Keratinocyte (primary cell): ENCODE measurements at regions not wholly inside any gene's neighbourhood (a gene's known extent, or its start where the extent isn't known, plus 50 kb on each side); places are given as distances from the start of the nearest gene placed in this dataset.

Experiments
- DNase-seq: peaks from one replicate; pipeline ENCODE4 v3.0.0-alpha.2; 2011; ENCODE audit warnings: low read depth, missing footprints, low spot score
- FAIRE-seq: peaks from 2 replicates; lab custom pipeline; 2011; peaks lifted over from hg19 to GRCh38; lab: Jason Lieb, UNC
- H2AFZ ChIP-seq: 2 replicates; pipeline ENCODE4 v1.6.0; 2012; ENCODE audit warnings: low read length, control low read depth, inconsistent platforms; ENCODE audit not compliant: control insufficient read depth
- H3K27ac ChIP-seq: 2 replicates; pipeline ENCODE4 v1.5.1; 2011; ENCODE audit warnings: low read length; ENCODE audit not compliant: control insufficient read depth, insufficient read depth
- H3K27me3 ChIP-seq: 3 replicates; pipeline ENCODE4 v1.6.0; 2011; ENCODE audit warnings: low read length; ENCODE audit not compliant: control insufficient read depth, insufficient read depth; ENCODE audit errors: extremely low read depth
- H3K36me3 ChIP-seq, 2 experiments: 2 replicates in 1 of 2; 3 replicates in 1 of 2; pipeline ENCODE4 v1.5.1; 2011; ENCODE audit warnings: low read length in 2 of 2, mild to moderate bottlenecking in 1 of 2; ENCODE audit not compliant: control insufficient read depth in 2 of 2, insufficient read depth in 2 of 2; ENCODE audit errors: extremely low read depth in 1 of 2
- H3K4me1 ChIP-seq: 3 replicates; pipeline ENCODE4 v1.5.1; 2011; ENCODE audit warnings: low read length; ENCODE audit not compliant: control insufficient read depth, insufficient read depth; ENCODE audit errors: extremely low read depth
- H3K4me2 ChIP-seq: 3 replicates; pipeline ENCODE4 v1.6.0; 2011; ENCODE audit warnings: low read depth, low read length; ENCODE audit not compliant: control insufficient read depth, insufficient read depth; ENCODE audit errors: extremely low read depth
- H3K4me3 ChIP-seq, 3 experiments: fragments of 200-600 bp in 1 of 3; sonication (generic) in 1 of 3; 2 replicates in 2 of 3; 3 replicates in 1 of 3; pipeline ENCODE4 v1.5.1; 2011 to 2016; ENCODE audit warnings: low read length in 3 of 3, mild to moderate bottlenecking in 3 of 3, control low read depth in 2 of 3, inconsistent platforms in 1 of 3, low read depth in 1 of 3, mixed read lengths in 1 of 3, mixed run types in 1 of 3, moderate library complexity in 1 of 3; ENCODE audit not compliant: control insufficient read depth in 2 of 3, insufficient read depth in 2 of 3; ENCODE audit errors: extremely low read depth in 1 of 3
- H3K79me2 ChIP-seq: 2 replicates; pipeline ENCODE4 v1.6.0; 2012; ENCODE audit warnings: low read length; ENCODE audit not compliant: control insufficient read depth, insufficient read depth
- H3K9ac ChIP-seq: 3 replicates; pipeline ENCODE4 v1.6.0; 2011; ENCODE audit warnings: low read length; ENCODE audit not compliant: control insufficient read depth, insufficient read depth; ENCODE audit errors: extremely low read depth
- H3K9me1 ChIP-seq: 3 replicates; pipeline ENCODE4 v1.6.0; 2011; ENCODE audit warnings: low read length; ENCODE audit not compliant: control insufficient read depth, insufficient read depth; ENCODE audit errors: extremely low read depth
- H3K9me3 ChIP-seq: 2 replicates; pipeline ENCODE4 v1.5.1; 2012; ENCODE audit warnings: low read depth, low read length; ENCODE audit not compliant: control insufficient read depth
- H4K20me1 ChIP-seq: 3 replicates; pipeline ENCODE4 v1.6.0; 2011; ENCODE audit warnings: low read length; ENCODE audit not compliant: control insufficient read depth, insufficient read depth; ENCODE audit errors: extremely low read depth
- EZH2 ChIP-seq: IDR thresholded peaks from one replicate; pipeline ENCODE4 v1.6.1; 2012; ENCODE audit warnings: inconsistent platforms, mild to moderate bottlenecking, low read length, moderate library complexity
- dilution Hi-C: fragments of 300-500 bp; cut with MboI; formaldehyde crosslinking; loops from one replicate; pipeline ENCODE4 v1.7.0; 2020; ENCODE audit warnings: low sequenced_read_pairs; ENCODE audit not compliant: extremely low pct_ligation_motif_present
- TF ChIP-seq, protein P1 (sequence below), 3 experiments: IDR thresholded peaks in 1 of 3; conservative IDR thresholded peaks in 1 of 3; optimal IDR thresholded peaks in 1 of 3; 2 replicates in 2 of 3; 3 replicates in 1 of 3; pipeline versions ENCODE3 to v1.5.1; 2011; ENCODE audit warnings: low read length in 3 of 3, mild to moderate bottlenecking in 3 of 3, moderate library complexity in 2 of 3, control low read depth in 1 of 3, inconsistent platforms in 1 of 3; ENCODE audit not compliant: insufficient read depth in 2 of 3; ENCODE audit errors: extremely low read depth in 1 of 3

DNA sequence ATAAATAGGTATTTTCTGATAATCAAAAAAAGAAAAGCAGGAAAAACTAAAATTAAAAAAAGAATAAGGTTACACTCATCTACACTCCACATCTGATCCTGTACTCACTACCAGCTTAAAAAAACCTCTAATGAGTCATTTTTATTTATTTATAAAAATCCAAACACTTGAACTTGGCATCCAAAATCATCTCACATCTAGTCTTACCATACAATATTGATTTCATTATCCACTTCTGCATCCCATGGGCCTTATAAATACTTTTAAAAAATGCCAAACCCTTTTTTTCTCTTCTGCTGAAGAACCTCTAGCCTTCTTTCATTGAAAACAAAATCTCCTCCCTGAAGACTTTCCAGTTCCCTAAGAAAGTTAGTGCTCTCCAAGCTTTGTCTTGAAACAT is 109.7 kb downstream of the TMTC3 start:
- H3K79me2 ChIP-seq: no peaks in the 10 kb centered on the region
- FAIRE-seq (no peak), DNase-seq (no peak)
- dilution Hi-C loops: no loop called here
- TF ChIP-seq EZH2: no peak
- TF ChIP-seq, protein P1, sequence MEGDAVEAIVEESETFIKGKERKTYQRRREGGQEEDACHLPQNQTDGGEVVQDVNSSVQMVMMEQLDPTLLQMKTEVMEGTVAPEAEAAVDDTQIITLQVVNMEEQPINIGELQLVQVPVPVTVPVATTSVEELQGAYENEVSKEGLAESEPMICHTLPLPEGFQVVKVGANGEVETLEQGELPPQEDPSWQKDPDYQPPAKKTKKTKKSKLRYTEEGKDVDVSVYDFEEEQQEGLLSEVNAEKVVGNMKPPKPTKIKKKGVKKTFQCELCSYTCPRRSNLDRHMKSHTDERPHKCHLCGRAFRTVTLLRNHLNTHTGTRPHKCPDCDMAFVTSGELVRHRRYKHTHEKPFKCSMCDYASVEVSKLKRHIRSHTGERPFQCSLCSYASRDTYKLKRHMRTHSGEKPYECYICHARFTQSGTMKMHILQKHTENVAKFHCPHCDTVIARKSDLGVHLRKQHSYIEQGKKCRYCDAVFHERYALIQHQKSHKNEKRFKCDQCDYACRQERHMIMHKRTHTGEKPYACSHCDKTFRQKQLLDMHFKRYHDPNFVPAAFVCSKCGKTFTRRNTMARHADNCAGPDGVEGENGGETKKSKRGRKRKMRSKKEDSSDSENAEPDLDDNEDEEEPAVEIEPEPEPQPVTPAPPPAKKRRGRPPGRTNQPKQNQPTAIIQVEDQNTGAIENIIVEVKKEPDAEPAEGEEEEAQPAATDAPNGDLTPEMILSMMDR (optimal IDR thresholded peaks at IDR 0.05 in 1 of 3, IDR thresholded peaks at IDR 0.05 in 1 of 3, conservative IDR thresholded peaks at IDR 0.05 in 1 of 3; ENCODE audit: extremely low read depth in 1 of 3, insufficient read depth in 2 of 3, low read length in 3 of 3): no peak
- no peaks in the 10 kb centered on the region for H3K9me1 ChIP-seq
- H2AFZ ChIP-seq: no peak overlapping the region
- H3K4me2 ChIP-seq: no peak overlapping the region
- H3K36me3 ChIP-seq: no peaks in the 10 kb centered on the region
- no peak overlapping the region for H3K9ac ChIP-seq
- no peaks in the 10 kb centered on the region for H3K9me3 ChIP-seq
- no peaks in the 10 kb centered on the region for H3K27me3 ChIP-seq
- no peak overlapping the region for H3K4me3 ChIP-seq
- H3K4me1 ChIP-seq: peaks cover 8% of the 10 kb centered on the region
- H3K27ac ChIP-seq: no peak overlapping the region
- no peaks in the 10 kb centered on the region for H4K20me1 ChIP-seq

DNA sequence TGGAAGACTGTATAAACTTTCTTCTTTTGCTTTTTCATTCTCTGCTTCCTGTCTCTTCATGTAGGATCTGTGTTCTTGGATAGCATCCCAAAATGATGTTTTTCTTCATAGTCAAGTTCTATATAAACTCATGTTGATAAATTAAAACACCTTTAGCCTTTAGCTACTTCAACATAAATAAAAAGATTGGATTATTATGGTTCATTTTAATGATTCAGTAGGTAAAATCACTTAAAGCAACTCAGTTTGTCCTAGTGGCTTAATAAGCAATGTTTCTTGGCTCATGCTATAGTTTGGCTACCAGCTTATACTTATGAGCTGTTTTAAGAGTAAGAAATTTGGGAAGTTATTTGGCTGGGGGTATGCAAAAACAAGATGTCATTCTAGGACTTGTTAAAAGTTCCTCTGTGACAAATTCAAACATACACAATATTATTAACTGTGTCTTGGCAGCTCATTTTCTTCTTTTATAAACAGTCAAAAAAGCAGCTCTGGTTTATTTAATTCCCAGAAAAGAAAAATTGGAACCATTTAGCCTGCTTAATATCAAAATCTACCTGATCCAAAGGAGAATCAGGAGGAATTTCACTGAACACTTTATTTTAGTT is 111.4 kb downstream of the TMTC3 start:
- no peaks in the 10 kb centered on the region for H3K79me2 ChIP-seq

More for the DNA sequence above, 111.4 kb downstream of the TMTC3 start:
- DNase-seq (no peak), FAIRE-seq (no peak)
- no peak for TF ChIP-seq EZH2
- TF ChIP-seq, protein P1 (optimal IDR thresholded peaks at IDR 0.05 in 1 of 3, IDR thresholded peaks at IDR 0.05 in 1 of 3, conservative IDR thresholded peaks at IDR 0.05 in 1 of 3; ENCODE audit: extremely low read depth in 1 of 3, insufficient read depth in 2 of 3, low read length in 3 of 3): no peak
- Histone ChIP-seq H3K4me2 (no peak overlapping the region), H3K9ac (no peak overlapping the region), H3K9me1 (no peaks in the 10 kb centered on the region), H3K27me3 (no peaks in the 10 kb centered on the region), H3K4me3 (no peak overlapping the region), H2AFZ (no peak overlapping the region), H4K20me1 (no peaks in the 10 kb centered on the region), H3K27ac (no peak overlapping the region), H3K9me3 (no peaks in the 10 kb centered on the region), H3K36me3 (no peaks in the 10 kb centered on the region), H3K4me1 (no peaks in the 10 kb centered on the region)
- dilution Hi-C loops: no loop called here
